KMS-11 (cell line): ENCODE measurements at regions not wholly inside any gene's neighbourhood (a gene's known extent, or its start where the extent isn't known, plus 50 kb on each side); places are given as distances from the start of the nearest gene placed in this dataset.

ENCODE experiments used
- H2AFZ ChIP-seq: fragments of 200-600 bp; sonication (generic); 2 replicates; pipeline ENCODE4 v1.6.1; 2016; ENCODE audit warnings: antibody characterized with exemption, mixed run types, low read depth
- H3K27ac ChIP-seq: fragments of 200-600 bp; sonication (generic); 2 replicates; pipeline ENCODE4 v1.6.1; 2016; ENCODE audit warnings: mild to moderate bottlenecking, mixed run types
- H3K27me3 ChIP-seq: fragments of 200-600 bp; sonication (generic); 2 replicates; pipeline ENCODE4 v1.6.1; 2017; ENCODE audit warnings: mild to moderate bottlenecking, low read depth, mixed run types, moderate library complexity; ENCODE audit not compliant: insufficient read depth
- H3K36me3 ChIP-seq: fragments of 200-600 bp; sonication (generic); 2 replicates; pipeline ENCODE4 v1.6.1; 2017; ENCODE audit warnings: mild to moderate bottlenecking, mixed run types; ENCODE audit not compliant: insufficient read depth
- H3K4me1 ChIP-seq: fragments of 200-600 bp; sonication (generic); 2 replicates; pipeline ENCODE4 v1.6.1; 2016; ENCODE audit warnings: mild to moderate bottlenecking, low read depth, mixed run types; ENCODE audit not compliant: poor library complexity, severe bottlenecking
- H3K4me2 ChIP-seq: fragments of 200-600 bp; sonication (generic); 2 replicates; pipeline ENCODE4 v1.7.0; 2016; ENCODE audit warnings: mild to moderate bottlenecking, mixed run types
- H3K4me3 ChIP-seq: fragments of 200-600 bp; sonication (generic); IDR thresholded peaks from 2 replicates; pipeline ENCODE4 v1.6.1; 2017; ENCODE audit warnings: low read depth, low read length, mixed read lengths; ENCODE audit not compliant: insufficient read depth
- H3K79me2 ChIP-seq: fragments of 200-600 bp; sonication (generic); 2 replicates; pipeline ENCODE4 v1.6.1; 2016; ENCODE audit warnings: low read depth, mixed run types; ENCODE audit not compliant: insufficient read depth
- H3K9ac ChIP-seq: fragments of 200-600 bp; sonication (generic); 2 replicates; pipeline ENCODE4 v1.6.1; 2016; ENCODE audit warnings: mild to moderate bottlenecking, mixed run types
- H4K20me1 ChIP-seq: fragments of 200-600 bp; sonication (generic); 2 replicates; pipeline ENCODE4 v1.6.1; 2016; ENCODE audit warnings: mild to moderate bottlenecking, mixed run types; ENCODE audit not compliant: insufficient read depth
- TF ChIP-seq, protein P1 (sequence below): fragments of 200-600 bp; sonication (generic); conservative IDR thresholded peaks from 2 replicates; pipeline ENCODE4 v1.6.1; 2017; ENCODE audit warnings: low read depth, mild to moderate bottlenecking, antibody characterized with exemption, low read length, moderate library complexity, mixed read lengths

DNA sequence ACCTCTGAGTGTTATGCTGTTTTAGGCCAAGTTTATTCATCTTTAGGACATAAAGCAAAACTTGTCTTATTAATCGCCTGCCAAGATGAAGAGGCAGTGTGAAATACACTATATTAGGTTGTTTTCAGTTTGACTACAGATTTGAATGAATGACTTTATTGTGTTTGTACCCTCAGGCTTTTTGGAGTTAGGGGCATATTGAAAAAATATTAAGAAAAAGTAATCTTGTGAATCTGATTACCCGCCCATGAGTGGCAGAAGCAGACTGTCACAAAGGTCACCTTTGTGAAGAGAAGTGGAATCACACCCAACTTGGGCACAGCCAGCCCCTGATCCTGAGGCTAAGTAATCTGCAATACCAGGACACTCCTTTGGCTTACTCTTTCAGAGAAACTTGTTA, 382.5 kb downstream of the NYAP2 start:
- no peak overlapping the region for H3K4me2 ChIP-seq
- H4K20me1 ChIP-seq, result no peaks in the 10 kb centered on the region
- no peak overlapping the region for H2AFZ ChIP-seq
- H3K4me1 ChIP-seq, result no peaks in the 10 kb centered on the region
- H3K79me2 ChIP-seq, result no peaks in the 10 kb centered on the region
- H3K27ac ChIP-seq, result no peak overlapping the region
- TF ChIP-seq, protein P1, sequence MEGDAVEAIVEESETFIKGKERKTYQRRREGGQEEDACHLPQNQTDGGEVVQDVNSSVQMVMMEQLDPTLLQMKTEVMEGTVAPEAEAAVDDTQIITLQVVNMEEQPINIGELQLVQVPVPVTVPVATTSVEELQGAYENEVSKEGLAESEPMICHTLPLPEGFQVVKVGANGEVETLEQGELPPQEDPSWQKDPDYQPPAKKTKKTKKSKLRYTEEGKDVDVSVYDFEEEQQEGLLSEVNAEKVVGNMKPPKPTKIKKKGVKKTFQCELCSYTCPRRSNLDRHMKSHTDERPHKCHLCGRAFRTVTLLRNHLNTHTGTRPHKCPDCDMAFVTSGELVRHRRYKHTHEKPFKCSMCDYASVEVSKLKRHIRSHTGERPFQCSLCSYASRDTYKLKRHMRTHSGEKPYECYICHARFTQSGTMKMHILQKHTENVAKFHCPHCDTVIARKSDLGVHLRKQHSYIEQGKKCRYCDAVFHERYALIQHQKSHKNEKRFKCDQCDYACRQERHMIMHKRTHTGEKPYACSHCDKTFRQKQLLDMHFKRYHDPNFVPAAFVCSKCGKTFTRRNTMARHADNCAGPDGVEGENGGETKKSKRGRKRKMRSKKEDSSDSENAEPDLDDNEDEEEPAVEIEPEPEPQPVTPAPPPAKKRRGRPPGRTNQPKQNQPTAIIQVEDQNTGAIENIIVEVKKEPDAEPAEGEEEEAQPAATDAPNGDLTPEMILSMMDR, result no peak
- H3K9ac ChIP-seq, result no peak overlapping the region
- no peak overlapping the region for H3K4me3 ChIP-seq
- no peaks in the 10 kb centered on the region for H3K36me3 ChIP-seq
- H3K27me3 ChIP-seq, result no peaks in the 10 kb centered on the region

DNA sequence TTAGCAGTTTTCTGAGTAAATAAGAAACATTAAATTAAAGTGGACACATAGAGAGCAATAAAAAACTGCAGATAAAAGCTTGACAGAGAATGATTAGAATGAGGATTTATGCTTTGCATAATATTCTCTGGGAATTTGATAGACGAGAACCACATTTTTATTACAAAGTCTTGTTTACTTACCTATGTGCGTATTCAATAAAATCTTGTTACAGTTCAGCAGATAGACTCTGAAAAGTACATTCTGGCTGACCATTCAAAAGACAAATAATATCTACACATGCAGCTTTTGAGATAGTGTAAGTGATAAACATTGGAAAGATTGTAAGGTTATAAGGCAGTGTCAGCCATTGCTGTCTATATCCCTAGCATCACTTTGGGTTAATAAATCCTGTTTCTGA, 381.6 kb downstream of the NYAP2 start:
- no peak overlapping the region for H2AFZ ChIP-seq
- no peak overlapping the region for H3K9ac ChIP-seq
- TF ChIP-seq, protein P1, result no peak
- no peak overlapping the region for H3K4me3 ChIP-seq
- H3K79me2 ChIP-seq, result no peaks in the 10 kb centered on the region
- H3K27me3 ChIP-seq, result no peaks in the 10 kb centered on the region
- no peaks in the 10 kb centered on the region for H4K20me1 ChIP-seq
- no peak overlapping the region for H3K4me2 ChIP-seq
- no peaks in the 10 kb centered on the region for H3K4me1 ChIP-seq
- H3K27ac ChIP-seq, result no peak overlapping the region
- H3K36me3 ChIP-seq, result no peaks in the 10 kb centered on the region

DNA sequence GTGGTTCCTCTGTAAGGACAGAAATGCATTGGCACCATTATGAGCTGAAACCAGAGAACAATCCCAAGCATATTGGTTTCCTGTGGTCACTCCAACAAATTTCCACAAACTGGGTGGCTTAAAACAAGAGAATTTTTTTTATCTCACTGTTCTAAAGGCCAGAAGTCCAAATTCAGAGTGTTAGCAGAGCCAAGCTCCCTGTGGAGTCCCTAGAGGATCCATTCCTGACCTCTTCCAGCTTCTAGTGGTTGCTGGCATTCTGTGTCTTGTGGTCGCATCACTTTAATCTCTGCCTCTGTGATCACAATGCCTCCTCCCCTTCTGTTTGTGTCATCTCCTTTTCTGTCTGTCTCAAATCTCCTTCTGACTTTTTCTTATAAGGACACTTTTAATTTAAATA, 380.3 kb downstream of the NYAP2 start:
- Histone ChIP-seq H3K79me2 (no peaks in the 10 kb centered on the region), H2AFZ (no peak overlapping the region), H3K4me1 (no peaks in the 10 kb centered on the region), H4K20me1 (no peaks in the 10 kb centered on the region), H3K27ac (no peak overlapping the region), H3K9ac (no peak overlapping the region), H3K27me3 (no peaks in the 10 kb centered on the region), H3K4me3 (no peak overlapping the region), H3K4me2 (no peak overlapping the region), H3K36me3 (no peaks in the 10 kb centered on the region)
- TF ChIP-seq, protein P1, result no peak

DNA sequence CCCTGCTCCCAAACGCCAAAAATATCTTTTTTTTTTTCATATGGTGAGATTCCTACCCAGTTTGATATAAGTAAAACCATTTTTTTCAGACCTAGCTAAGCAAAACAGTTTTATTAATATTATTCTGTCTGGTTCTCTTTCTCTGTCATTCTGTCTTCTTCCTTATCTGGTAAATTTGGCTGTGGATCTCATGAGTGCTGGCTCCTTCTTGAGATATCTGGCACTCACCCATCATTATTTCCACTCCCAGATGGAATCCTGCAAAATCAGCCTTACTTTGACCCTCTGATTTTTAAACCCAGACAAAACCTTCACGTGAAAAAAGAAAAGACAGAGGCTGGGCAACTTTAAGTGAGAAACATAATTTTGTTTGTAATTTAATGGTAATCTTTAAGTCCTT, 373.6 kb downstream of the NYAP2 start:
- Histone ChIP-seq H3K27me3 (no peaks in the 10 kb centered on the region), H4K20me1 (no peaks in the 10 kb centered on the region), H3K9ac (no peak overlapping the region), H3K4me2 (no peak overlapping the region), H3K27ac (no peak overlapping the region), H3K79me2 (no peaks in the 10 kb centered on the region), H2AFZ (no peak overlapping the region), H3K4me1 (peaks cover 6% of the 10 kb centered on the region), H3K36me3 (no peaks in the 10 kb centered on the region), H3K4me3 (no peak overlapping the region)
- TF ChIP-seq, protein P1, result no peak

DNA sequence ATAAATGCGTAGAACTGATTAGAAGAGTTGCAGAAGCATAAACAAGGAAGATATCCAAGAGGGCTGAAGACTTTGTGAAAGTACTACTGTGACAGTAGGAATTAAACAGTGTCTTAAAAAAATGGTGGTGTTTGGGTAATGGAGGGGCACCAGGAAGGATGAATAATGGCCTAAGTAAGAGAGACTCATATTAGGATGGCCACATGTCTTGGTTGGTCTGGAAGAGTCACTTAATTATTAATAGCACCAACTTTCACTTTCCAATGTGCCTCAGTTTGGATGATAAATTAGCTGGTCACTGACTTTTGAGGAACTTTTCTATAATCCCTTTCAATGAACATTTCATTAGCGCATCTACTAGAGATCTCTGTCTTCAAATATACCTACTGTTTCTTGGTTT, 372.2 kb downstream of the NYAP2 start:
- Histone ChIP-seq H2AFZ (no peak overlapping the region), H3K27me3 (no peaks in the 10 kb centered on the region), H3K9ac (no peak overlapping the region), H3K79me2 (no peaks in the 10 kb centered on the region), H4K20me1 (no peaks in the 10 kb centered on the region), H3K4me1 (peaks cover 6% of the 10 kb centered on the region), H3K4me3 (no peak overlapping the region), H3K4me2 (no peak overlapping the region), H3K27ac (no peak overlapping the region), H3K36me3 (no peaks in the 10 kb centered on the region)
- TF ChIP-seq, protein P1, result no peak
